T47D (cell line): ENCODE measurements at regions not wholly inside any gene's neighbourhood (a gene's known extent, or its start where the extent isn't known, plus 50 kb on each side); places are given as distances from the start of the nearest gene placed in this dataset.
A peak's percentile ranks its signal among the peaks of the same experiment; 100 is the strongest.
"Not testable (repeated sequence)": the region's sequence is repeated elsewhere in the genome, so short reads cannot be mapped to it uniquely, and the experiment has no call there.

ENCODE experiments used
- DNase-seq, 2 experiments: peaks; one replicate each; pipeline versions ENCODE4 v3.0.0 to v3.0.0-alpha.2; 2011 to 2012; ENCODE audit warnings: low read depth in 1 of 2, low spot score in 1 of 2
- JUND ChIP-seq: IDR thresholded peaks from 2 replicates; pipeline ENCODE4 v1.6.1; 2012; ENCODE audit warnings: low read depth
- in situ Hi-C: cut with HindIII; loops from 2 replicates; pipeline ENCODE4 v1.10.0; 2016; ENCODE audit warnings: low sequenced_read_pairs, low pct_unique_long_range_greater_than_20kb

GRCh38 chr16:5222761-5223160 lies 125.2 kb upstream of the EEF2KMT start:
- no peak for DNase-seq
- no peak for TF ChIP-seq JUND
- in situ Hi-C loops = no loop called here

- in situ Hi-C loops, DNase-seq: not testable (repeated sequence)
Measured at GRCh38 chr16:5221831-5222230, 124.2 kb upstream of the EEF2KMT start.

- no peak for TF ChIP-seq JUND
- DNase-seq = no peak
- in situ Hi-C loops = no loop called here
Measured at GRCh38 chr16:5220705-5221104, 123.1 kb upstream of the EEF2KMT start.

DNA sequence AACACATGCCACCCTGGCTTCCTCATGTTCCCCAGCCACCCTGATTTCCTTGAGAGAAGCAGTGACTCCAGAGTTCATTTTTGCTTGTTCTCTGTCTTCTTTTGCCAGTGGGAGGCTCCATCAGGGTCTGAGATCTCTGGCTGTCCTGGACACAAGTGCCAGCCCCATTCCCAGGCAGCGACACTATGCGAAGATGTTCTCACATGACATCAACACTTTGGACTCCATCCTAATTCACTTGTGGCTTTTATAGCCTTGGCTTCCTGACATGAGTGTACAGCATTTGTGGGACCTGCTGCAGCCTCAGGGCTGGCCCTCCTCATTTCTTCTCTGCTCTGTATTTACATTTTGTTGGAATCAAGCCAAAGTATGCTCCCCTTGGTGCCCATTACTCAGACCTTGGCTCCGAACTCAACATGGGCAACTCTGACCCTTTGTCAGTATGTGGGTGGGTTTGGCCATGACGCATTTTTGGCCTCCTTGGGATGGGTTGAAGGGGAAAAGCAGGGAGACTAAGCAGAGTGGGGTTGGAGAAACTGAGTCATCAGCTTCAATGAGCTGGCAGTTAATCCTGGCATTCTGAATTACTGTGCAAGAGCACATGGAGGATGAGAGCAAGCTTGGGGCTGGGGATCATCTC lies 119.0 kb upstream of the EEF2KMT start:
- in situ Hi-C loops = no loop called here
- no peak for TF ChIP-seq JUND
- DNase-seq = no peak

- no peak for DNase-seq
- in situ Hi-C loops = no loop called here
- no peak for TF ChIP-seq JUND
Measured at GRCh38 chr16:5215901-5216300, 118.3 kb upstream of the EEF2KMT start.

DNA sequence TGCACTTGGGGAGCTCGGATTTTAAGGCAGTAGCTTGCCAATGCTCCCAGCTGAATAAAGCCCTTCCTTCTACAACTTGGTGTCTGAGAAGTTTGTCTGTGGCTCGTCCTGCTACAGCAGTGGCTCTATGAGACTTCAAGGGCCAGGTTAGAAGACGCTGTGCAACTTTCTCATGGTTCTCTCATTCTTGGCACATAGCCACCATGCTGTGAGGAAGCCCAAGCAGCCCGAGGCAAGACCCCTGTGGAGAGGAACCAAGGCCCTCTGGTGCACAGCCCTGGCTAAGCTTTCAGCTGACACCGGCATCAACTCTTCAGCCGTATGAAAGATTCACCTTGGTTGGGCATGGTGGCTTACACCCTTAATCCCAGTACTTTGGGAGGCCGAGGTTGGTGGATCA lies 116.9 kb upstream of the EEF2KMT start:
- in situ Hi-C loops = no loop called here
- no peak for DNase-seq
- TF ChIP-seq JUND = no peak

DNA sequence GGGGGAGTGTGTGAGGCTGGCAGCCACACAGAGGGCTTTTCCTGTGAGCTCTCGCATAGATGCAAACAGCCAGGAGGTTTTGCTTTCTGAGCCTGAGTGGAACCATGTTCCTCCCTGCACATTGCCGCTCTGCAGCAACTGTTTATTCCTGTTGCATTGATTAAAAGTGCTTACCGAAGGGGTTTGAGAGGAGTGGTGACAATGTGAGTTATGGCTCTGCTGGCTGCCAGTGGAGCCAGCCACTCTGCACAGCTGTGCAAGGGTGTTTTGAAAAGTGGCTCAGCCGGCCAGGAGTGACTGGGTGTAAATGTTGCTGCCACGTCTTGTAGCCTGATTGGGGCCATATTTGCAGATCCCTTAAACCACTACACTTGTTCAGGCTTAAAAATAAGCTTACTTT lies 114.9 kb upstream of the EEF2KMT start:
- in situ Hi-C loops, DNase-seq: not testable (repeated sequence)

GRCh38 chr16:5207862-5208498 lies 110.4 kb upstream of the EEF2KMT start:
- in situ Hi-C loops = not testable (repeated sequence)
- DNase-seq = peak in 1 of 2 experiments; percentile 63

GRCh38 chr16:5207001-5207523 lies 109.5 kb upstream of the EEF2KMT start:
- no peak for TF ChIP-seq JUND
- in situ Hi-C loops = no loop called here
- DNase-seq = no peak

GRCh38 chr16:5206331-5206990 lies 108.9 kb upstream of the EEF2KMT start:
- TF ChIP-seq JUND = no peak
- DNase-seq = no peak
- in situ Hi-C loops = no loop called here

GRCh38 chr16:5205361-5206040 lies 107.9 kb upstream of the EEF2KMT start:
- in situ Hi-C loops = no loop called here
- no peak for DNase-seq
- no peak for TF ChIP-seq JUND

- DNase-seq, in situ Hi-C loops: not testable (repeated sequence)
Measured at GRCh38 chr16:5203675-5204074, 106.1 kb upstream of the EEF2KMT start.

- in situ Hi-C loops = no loop called here
- DNase-seq = no peak
- no peak for TF ChIP-seq JUND
Measured at GRCh38 chr16:5200123-5200522, 102.5 kb upstream of the EEF2KMT start.
